ENCODE measurements at regions not wholly inside any gene's neighbourhood (a gene's known extent, or its start where the extent isn't known, plus 50 kb on each side); places are given as distances from the start of the nearest gene placed in this dataset.

GRCh38 chr2:160905862-160906261 lies 254.4 kb upstream of the TANK start:
- dilution Hi-C loops (cut with MboI; ENCODE audit: extremely low pct_ligation_motif_present, low sequenced_read_pairs) = no loop called here
- Histone ChIP-seq H3K9ac (ENCODE audit: control insufficient read depth, extremely low read depth, insufficient read depth, low read length) (no peak overlapping the region), H3K9me3 (ENCODE audit: control insufficient read depth, low read depth, low read length) (no peaks in the 10 kb centered on the region)

GRCh38 chr2:160906878-160907277 lies 253.3 kb upstream of the TANK start:
- no peak overlapping the region for H3K4me3 ChIP-seq (ENCODE audit: control insufficient read depth in 2 of 3, extremely low read depth in 1 of 3, insufficient read depth in 2 of 3, low read depth in 1 of 3, low read length in 3 of 3)
- H3K4me1 ChIP-seq (ENCODE audit: control insufficient read depth, extremely low read depth, insufficient read depth, low read length) = peaks cover 12% of the 10 kb centered on the region
- no peaks in the 10 kb centered on the region for H3K9me3 ChIP-seq (ENCODE audit: control insufficient read depth, low read depth, low read length)
- H3K4me2 ChIP-seq (ENCODE audit: control insufficient read depth, extremely low read depth, insufficient read depth, low read depth, low read length) = no peak overlapping the region
- H3K27ac ChIP-seq (ENCODE audit: control insufficient read depth, insufficient read depth, low read length) = no peak overlapping the region
- H3K27me3 ChIP-seq (ENCODE audit: control insufficient read depth, extremely low read depth, insufficient read depth, low read length) = no peaks in the 10 kb centered on the region
- TF ChIP-seq EZH2 (IDR thresholded peaks at IDR 0.05; ENCODE audit: low read length) = no peak
- TF ChIP-seq CTCF (optimal IDR thresholded peaks at IDR 0.05 in 1 of 3, IDR thresholded peaks at IDR 0.05 in 1 of 3, conservative IDR thresholded peaks at IDR 0.05 in 1 of 3; ENCODE audit: extremely low read depth in 1 of 3, insufficient read depth in 2 of 3, low read length in 3 of 3) = no peak
- H3K9me1 ChIP-seq (ENCODE audit: control insufficient read depth, extremely low read depth, insufficient read depth, low read length) = no peaks in the 10 kb centered on the region
- H3K36me3 ChIP-seq (ENCODE audit: control insufficient read depth in 2 of 2, extremely low read depth in 1 of 2, insufficient read depth in 2 of 2, low read length in 2 of 2) = no peaks in the 10 kb centered on the region
- no peaks in the 10 kb centered on the region for H3K79me2 ChIP-seq (ENCODE audit: control insufficient read depth, insufficient read depth, low read length)
- H4K20me1 ChIP-seq (ENCODE audit: control insufficient read depth, extremely low read depth, insufficient read depth, low read length) = no peaks in the 10 kb centered on the region
- dilution Hi-C loops (cut with MboI; ENCODE audit: extremely low pct_ligation_motif_present, low sequenced_read_pairs) = no loop called here
- H2AFZ ChIP-seq (ENCODE audit: control insufficient read depth, low read length) = no peak overlapping the region
- no peak overlapping the region for H3K9ac ChIP-seq (ENCODE audit: control insufficient read depth, extremely low read depth, insufficient read depth, low read length)
- no peak for DNase-seq (ENCODE audit: low read depth, low spot score)
- no peak for FAIRE-seq

More at GRCh38 chr2:160905862-160906261, 254.4 kb upstream of the TANK start:
- peaks cover 12% of the 10 kb centered on the region for H3K4me1 ChIP-seq (ENCODE audit: control insufficient read depth, extremely low read depth, insufficient read depth, low read length)
- H4K20me1 ChIP-seq (ENCODE audit: control insufficient read depth, extremely low read depth, insufficient read depth, low read length) = no peaks in the 10 kb centered on the region
- no peak overlapping the region for H2AFZ ChIP-seq (ENCODE audit: control insufficient read depth, low read length)
- no peaks in the 10 kb centered on the region for H3K79me2 ChIP-seq (ENCODE audit: control insufficient read depth, insufficient read depth, low read length)
- H3K27ac ChIP-seq (ENCODE audit: control insufficient read depth, insufficient read depth, low read length) = no peak overlapping the region
- TF ChIP-seq EZH2 (IDR thresholded peaks at IDR 0.05; ENCODE audit: low read length) = no peak
- H3K9me1 ChIP-seq (ENCODE audit: control insufficient read depth, extremely low read depth, insufficient read depth, low read length) = no peaks in the 10 kb centered on the region
- no peaks in the 10 kb centered on the region for H3K27me3 ChIP-seq (ENCODE audit: control insufficient read depth, extremely low read depth, insufficient read depth, low read length)
- no peak overlapping the region for H3K4me3 ChIP-seq (ENCODE audit: control insufficient read depth in 2 of 3, extremely low read depth in 1 of 3, insufficient read depth in 2 of 3, low read depth in 1 of 3, low read length in 3 of 3)
- H3K4me2 ChIP-seq (ENCODE audit: control insufficient read depth, extremely low read depth, insufficient read depth, low read depth, low read length) = no peak overlapping the region
- DNase-seq (ENCODE audit: low read depth, low spot score) (no peak), FAIRE-seq (no peak)
- H3K36me3 ChIP-seq (ENCODE audit: control insufficient read depth in 2 of 2, extremely low read depth in 1 of 2, insufficient read depth in 2 of 2, low read length in 2 of 2) = no peaks in the 10 kb centered on the region

- Histone ChIP-seq H3K9ac (ENCODE audit: control insufficient read depth, extremely low read depth, insufficient read depth, low read length) (no peak overlapping the region), H3K4me3 (ENCODE audit: control insufficient read depth in 2 of 3, extremely low read depth in 1 of 3, insufficient read depth in 2 of 3, low read depth in 1 of 3, low read length in 3 of 3) (no peak overlapping the region), H3K79me2 (ENCODE audit: control insufficient read depth, insufficient read depth, low read length) (no peaks in the 10 kb centered on the region), H3K27me3 (ENCODE audit: control insufficient read depth, extremely low read depth, insufficient read depth, low read length) (no peaks in the 10 kb centered on the region), H4K20me1 (ENCODE audit: control insufficient read depth, extremely low read depth, insufficient read depth, low read length) (no peaks in the 10 kb centered on the region), H3K4me1 (ENCODE audit: control insufficient read depth, extremely low read depth, insufficient read depth, low read length) (peaks cover 12% of the 10 kb centered on the region), H3K9me1 (ENCODE audit: control insufficient read depth, extremely low read depth, insufficient read depth, low read length) (no peaks in the 10 kb centered on the region), H3K4me2 (ENCODE audit: control insufficient read depth, extremely low read depth, insufficient read depth, low read depth, low read length) (peak overlapping the region; percentile 7), H2AFZ (ENCODE audit: control insufficient read depth, low read length) (no peak overlapping the region), H3K9me3 (ENCODE audit: control insufficient read depth, low read depth, low read length) (no peaks in the 10 kb centered on the region), H3K36me3 (ENCODE audit: control insufficient read depth in 2 of 2, extremely low read depth in 1 of 2, insufficient read depth in 2 of 2, low read length in 2 of 2) (no peaks in the 10 kb centered on the region), H3K27ac (ENCODE audit: control insufficient read depth, insufficient read depth, low read length) (no peak overlapping the region)
- FAIRE-seq (no peak), DNase-seq (ENCODE audit: low read depth, low spot score) (no peak)
- TF ChIP-seq EZH2 (IDR thresholded peaks at IDR 0.05; ENCODE audit: low read length) (no peak), CTCF (optimal IDR thresholded peaks at IDR 0.05 in 1 of 3, IDR thresholded peaks at IDR 0.05 in 1 of 3, conservative IDR thresholded peaks at IDR 0.05 in 1 of 3; ENCODE audit: extremely low read depth in 1 of 3, insufficient read depth in 2 of 3, low read length in 3 of 3) (no peak)
- dilution Hi-C loops (cut with MboI; ENCODE audit: extremely low pct_ligation_motif_present, low sequenced_read_pairs) = no loop called here
Measured at GRCh38 chr2:160907738-160908137, 252.5 kb upstream of the TANK start.

Measured in keratinocyte (primary cell).